ENCODE measurements at regions not wholly inside any gene's neighbourhood (a gene's known extent, or its start where the extent isn't known, plus 50 kb on each side); places are given as distances from the start of the nearest gene placed in this dataset.

GRCh38 chr6:67593247-67593646, 1041.8 kb upstream of the ADGRB3 start:
- H3K4me3 ChIP-seq (ENCODE audit: low read depth, low read length): no peak overlapping the region
- TF ChIP-seq CTCF (IDR thresholded peaks at IDR 0.05; ENCODE audit: insufficient read depth, low read depth, low read length): no peak
- DNase-seq (ENCODE audit: low read depth): no peak

DNA sequence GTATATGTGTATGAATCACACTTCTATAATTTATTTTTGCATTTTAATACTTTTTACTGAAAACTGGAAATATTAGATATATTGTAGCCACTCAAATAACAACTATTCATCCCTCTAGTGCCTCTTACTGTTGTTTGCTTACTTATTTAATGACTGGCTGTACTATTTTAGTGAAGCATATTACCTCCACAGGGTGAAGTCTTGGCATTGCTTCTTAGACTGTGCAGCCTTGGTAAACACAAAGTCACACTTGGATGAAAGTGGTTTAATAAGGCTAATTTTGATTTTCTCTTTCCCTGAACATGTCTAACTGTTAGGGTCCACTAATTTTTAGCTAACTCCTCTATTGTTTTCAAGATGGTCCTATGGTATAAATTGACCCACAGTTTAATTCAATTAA, 1043.2 kb upstream of the ADGRB3 start:
- H3K4me3 ChIP-seq (ENCODE audit: low read depth, low read length): no peak overlapping the region
- no peak for TF ChIP-seq CTCF (IDR thresholded peaks at IDR 0.05; ENCODE audit: insufficient read depth, low read depth, low read length)
- DNase-seq (ENCODE audit: low read depth): no peak

- no peak for DNase-seq (ENCODE audit: low read depth)
- TF ChIP-seq CTCF (IDR thresholded peaks at IDR 0.05; ENCODE audit: insufficient read depth, low read depth, low read length): no peak
- H3K4me3 ChIP-seq (ENCODE audit: low read depth, low read length): no peak overlapping the region
Measured at GRCh38 chr6:67567842-67568241, 1067.2 kb upstream of the ADGRB3 start.

- no peak for DNase-seq (ENCODE audit: low read depth)
- TF ChIP-seq CTCF (IDR thresholded peaks at IDR 0.05; ENCODE audit: insufficient read depth, low read depth, low read length): no peak
- no peak overlapping the region for H3K4me3 ChIP-seq (ENCODE audit: low read depth, low read length)
Measured at GRCh38 chr6:67563671-67564070, 1071.4 kb upstream of the ADGRB3 start.

- H3K4me3 ChIP-seq (ENCODE audit: low read depth, low read length): no peak overlapping the region
- no peak for DNase-seq (ENCODE audit: low read depth)
- no peak for TF ChIP-seq CTCF (IDR thresholded peaks at IDR 0.05; ENCODE audit: insufficient read depth, low read depth, low read length)
Measured at GRCh38 chr6:67560068-67560467, 1075.0 kb upstream of the ADGRB3 start.

GRCh38 chr6:67558985-67559384, 1076.1 kb upstream of the ADGRB3 start:
- H3K4me3 ChIP-seq (ENCODE audit: low read depth, low read length): no peak overlapping the region
- no peak for DNase-seq (ENCODE audit: low read depth)
- TF ChIP-seq CTCF (IDR thresholded peaks at IDR 0.05; ENCODE audit: insufficient read depth, low read depth, low read length): no peak

DNA sequence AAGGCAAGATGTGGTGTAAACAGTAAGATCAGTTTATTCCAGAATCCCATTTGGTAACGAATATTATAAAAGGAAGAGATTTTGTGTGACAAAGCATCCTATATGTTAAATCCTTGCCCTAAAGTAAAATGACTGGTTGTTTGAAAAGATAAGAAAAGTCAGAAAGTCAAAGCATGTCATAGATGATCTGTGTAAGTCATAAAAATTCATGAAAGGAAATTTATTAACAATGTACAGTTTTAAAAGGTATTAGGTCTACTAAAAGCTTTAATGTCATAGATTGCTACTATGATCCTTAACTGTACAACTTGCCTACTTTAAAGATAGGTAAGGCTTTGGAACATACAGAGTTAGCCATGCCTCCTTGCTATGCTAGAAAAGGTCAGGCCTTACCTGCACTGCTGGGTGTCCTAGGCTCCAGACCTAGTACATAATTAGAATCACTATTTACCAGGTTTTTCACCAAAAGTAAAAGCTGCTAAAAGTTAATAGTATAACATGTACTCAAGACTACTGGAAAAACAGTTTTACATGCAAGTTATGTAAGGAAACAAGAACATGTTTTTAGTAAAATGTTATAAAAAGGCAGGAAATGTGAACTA, 1090.1 kb upstream of the ADGRB3 start:
- no peak for TF ChIP-seq CTCF (IDR thresholded peaks at IDR 0.05; ENCODE audit: insufficient read depth, low read depth, low read length)
- no peak overlapping the region for H3K4me3 ChIP-seq (ENCODE audit: low read depth, low read length)
- no peak for DNase-seq (ENCODE audit: low read depth)
